Activated CD4-positive, alpha-beta memory T cell treated with anti-CD3 and anti-CD28 coated beads for 36 hours (primary cell): ENCODE measurements at regions not wholly inside any gene's neighbourhood (a gene's known extent, or its start where the extent isn't known, plus 50 kb on each side); places are given as distances from the start of the nearest gene placed in this dataset.
"Not testable (repeated sequence)": the region's sequence is repeated elsewhere in the genome, so short reads cannot be mapped to it uniquely, and the experiment has no call there.

Experiments used
- CTCF ChIA-PET: fragments of 350-600 bp; sonication (Branson Sonifier 250); formaldehyde crosslinking; loops from one replicate; lab custom pipeline; 2021; ENCODE audit warnings: antibody characterized with exemption, inconsistent platforms; lab: Charles Lee
- POLR2A ChIA-PET: fragments of 350-600 bp; sonication (Branson Sonifier 250); formaldehyde crosslinking; loops from one replicate; lab custom pipeline; 2021; ENCODE audit warnings: antibody characterized with exemption; lab: Charles Lee
- DNase-seq: peaks from one replicate; pipeline ENCODE4 v3.0.0-alpha.2; 2020
- H3K27ac Mint-ChIP-seq: one replicate; pipeline ENCODE4 v1.8.0; 2021; ENCODE audit warnings: mixed read lengths
- H3K27me3 Mint-ChIP-seq: one replicate; pipeline ENCODE4 v1.8.0; 2021; ENCODE audit warnings: mixed read lengths
- H3K36me3 Mint-ChIP-seq: one replicate; pipeline ENCODE4 v1.8.0; 2021; ENCODE audit warnings: mixed read lengths
- H3K4me1 Mint-ChIP-seq: one replicate; pipeline ENCODE4 v1.8.0; 2021; ENCODE audit warnings: low read depth, mixed read lengths
- H3K4me3 Mint-ChIP-seq: one replicate; pipeline ENCODE4 v1.8.0; 2021; ENCODE audit warnings: mild to moderate bottlenecking, mixed read lengths
- H3K9me3 Mint-ChIP-seq: one replicate; pipeline ENCODE4 v1.8.0; 2021; ENCODE audit warnings: mixed read lengths
- intact Hi-C: fragments of 100-400 bp; cut with micrococcal nuclease; formaldehyde crosslinking; loops from one replicate; pipeline ENCODE4 v1.15.1; 2023

DNA sequence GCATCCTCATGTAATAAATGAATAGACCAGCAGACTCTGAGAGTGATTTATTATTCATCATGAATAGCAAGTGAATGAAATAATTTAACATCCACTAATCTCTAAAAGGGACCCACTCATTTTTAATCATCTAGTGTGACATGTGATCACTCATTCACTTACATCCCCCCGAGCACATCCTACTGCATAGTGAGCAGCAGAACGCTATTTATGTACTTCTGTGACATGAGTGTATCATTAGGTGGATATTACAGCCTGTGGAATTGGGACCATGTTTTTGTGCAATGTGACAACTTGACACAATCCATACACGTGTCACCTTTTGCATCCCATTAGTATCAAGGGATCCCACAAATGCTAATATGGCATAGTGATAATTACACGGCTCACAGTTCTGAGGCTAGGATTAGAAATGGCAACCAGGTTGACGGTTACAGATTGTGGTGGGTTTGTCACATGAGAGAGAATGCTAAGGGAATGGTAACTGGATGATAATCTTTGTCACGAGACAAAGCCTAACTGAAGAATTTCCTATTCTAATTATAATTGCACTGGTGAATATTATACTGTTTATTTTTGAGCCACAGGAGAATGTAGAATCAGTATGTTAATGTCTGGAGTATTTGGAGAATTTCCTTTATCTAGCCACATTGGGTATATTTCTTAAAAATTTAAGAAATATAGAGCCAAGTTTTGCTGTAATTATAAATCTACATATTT, 595.2 kb upstream of the TBL1XR1 start:
- H3K27ac Mint-ChIP-seq = no peak overlapping the region
- no peak overlapping the region for H3K4me3 Mint-ChIP-seq
- ChIA-PET CTCF (no interaction called here), POLR2A (no interaction called here)
- intact Hi-C loops = no loop called here
- no peaks in the 10 kb centered on the region for H3K9me3 Mint-ChIP-seq
- no peaks in the 10 kb centered on the region for H3K36me3 Mint-ChIP-seq
- H3K4me1 Mint-ChIP-seq = peaks cover 17% of the 10 kb centered on the region
- no peaks in the 10 kb centered on the region for H3K27me3 Mint-ChIP-seq
- DNase-seq = no peak

DNA sequence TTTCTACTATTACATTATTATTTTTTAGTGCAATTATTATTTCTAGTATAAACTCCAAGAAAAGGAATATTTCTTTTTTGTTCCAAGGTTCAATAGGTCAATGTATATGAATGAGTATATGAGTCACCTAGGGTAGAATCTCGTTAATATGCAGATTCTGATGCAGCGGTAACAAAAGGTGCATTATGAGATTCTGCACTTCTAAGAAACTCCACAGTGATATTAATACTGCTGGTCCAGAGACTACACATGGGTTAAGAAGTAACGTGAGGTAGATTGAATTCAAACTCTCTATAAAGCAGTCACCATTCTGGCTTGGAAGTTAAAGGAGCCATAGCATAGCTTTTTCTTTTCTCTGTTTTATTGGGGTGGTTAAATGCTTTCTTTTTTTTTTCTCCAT, 596.2 kb upstream of the TBL1XR1 start:
- intact Hi-C loops = no loop called here
- Mint-ChIP-seq H3K27me3 (no peaks in the 10 kb centered on the region), H3K4me3 (no peak overlapping the region), H3K27ac (no peak overlapping the region), H3K9me3 (no peaks in the 10 kb centered on the region), H3K36me3 (no peaks in the 10 kb centered on the region), H3K4me1 (peaks cover 10% of the 10 kb centered on the region)
- no peak for DNase-seq
- ChIA-PET POLR2A (no interaction called here), CTCF (no interaction called here)

DNA sequence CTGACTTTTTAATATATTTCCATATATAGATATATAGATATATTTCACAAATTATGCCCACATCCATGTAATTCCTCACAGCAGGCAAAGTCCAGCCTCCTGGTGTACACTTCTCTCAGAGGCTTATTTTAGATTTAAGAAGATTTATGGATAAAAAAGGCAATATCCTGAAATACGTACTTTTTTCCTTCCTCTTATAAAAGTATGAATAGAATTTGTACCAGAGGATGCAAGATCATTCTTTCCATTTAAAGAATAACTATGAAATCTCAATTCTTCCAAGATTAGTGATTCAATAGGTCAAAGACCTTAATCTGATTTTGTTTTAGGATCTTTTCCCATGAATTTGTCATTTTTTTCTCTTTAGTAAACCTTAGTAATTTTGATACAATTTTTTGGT, 597.9 kb upstream of the TBL1XR1 start:
- POLR2A ChIA-PET = no interaction called here
- intact Hi-C loops = no loop called here
- no peaks in the 10 kb centered on the region for H3K9me3 Mint-ChIP-seq

DNA sequence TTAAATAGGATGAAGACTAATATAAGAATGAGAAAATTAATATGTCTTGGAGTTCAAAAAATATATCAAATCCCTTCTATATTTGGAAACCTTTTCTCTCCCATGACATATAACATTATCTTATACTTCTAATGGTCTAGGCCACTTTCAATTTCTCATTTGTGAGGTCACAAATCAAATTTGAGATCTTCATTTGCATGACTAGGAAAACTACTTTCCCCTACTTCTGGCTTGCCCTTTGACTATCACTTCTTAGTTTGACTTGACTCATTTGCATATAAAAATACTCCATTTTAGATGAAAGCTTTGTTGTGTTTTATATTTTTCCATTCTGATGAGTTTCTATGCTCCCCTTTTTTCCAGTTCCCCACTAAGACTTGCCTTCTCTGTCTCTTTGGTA, 598.6 kb upstream of the TBL1XR1 start:
- no peak overlapping the region for H3K4me3 Mint-ChIP-seq
- no peaks in the 10 kb centered on the region for H3K9me3 Mint-ChIP-seq
- no peaks in the 10 kb centered on the region for H3K36me3 Mint-ChIP-seq
- ChIA-PET CTCF (no interaction called here), POLR2A (no interaction called here)
- no peak for DNase-seq
- H3K27me3 Mint-ChIP-seq = no peaks in the 10 kb centered on the region
- no peak overlapping the region for H3K27ac Mint-ChIP-seq
- intact Hi-C loops = loop anchor here (1.0 kb wide), 1 partner anchor 9 kb away; no protein-coding TSS in a partner anchor
- peaks cover 15% of the 10 kb centered on the region for H3K4me1 Mint-ChIP-seq

More for the DNA sequence above, 597.9 kb upstream of the TBL1XR1 start:
- no peak for DNase-seq
- H3K36me3 Mint-ChIP-seq = no peaks in the 10 kb centered on the region
- no peak overlapping the region for H3K4me3 Mint-ChIP-seq
- no peak overlapping the region for H3K27ac Mint-ChIP-seq
- H3K4me1 Mint-ChIP-seq = peaks cover 14% of the 10 kb centered on the region
- CTCF ChIA-PET = no interaction called here
- H3K27me3 Mint-ChIP-seq = no peaks in the 10 kb centered on the region

DNA sequence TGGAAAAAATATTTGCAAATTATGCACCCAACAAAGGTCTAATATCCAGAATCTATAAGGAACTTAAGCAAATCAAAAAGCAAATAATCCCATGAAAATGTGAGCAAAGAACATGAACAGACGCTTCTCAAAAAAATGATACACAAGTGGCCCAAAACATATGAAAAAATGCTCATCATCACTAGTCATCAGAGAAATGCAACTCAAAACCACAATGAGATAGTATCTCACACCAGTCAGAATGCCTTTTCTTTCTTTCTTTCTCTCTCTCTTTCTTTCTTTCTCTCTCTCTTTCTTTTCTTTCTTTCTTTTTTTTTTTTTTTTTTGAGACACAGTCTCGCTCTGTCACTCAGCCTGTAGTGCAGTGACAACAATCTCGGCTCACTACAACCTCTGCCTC, 602.9 kb upstream of the TBL1XR1 start:
- H3K4me3 Mint-ChIP-seq, CTCF ChIA-PET, H3K27me3 Mint-ChIP-seq, DNase-seq, H3K36me3 Mint-ChIP-seq, POLR2A ChIA-PET, H3K9me3 Mint-ChIP-seq: not testable (repeated sequence)
- Mint-ChIP-seq H3K27ac (peak overlapping the region; percentile 11), H3K4me1 (peaks cover 15% of the 10 kb centered on the region)
- intact Hi-C loops = loop anchor here (1.0 kb wide), 1 partner anchor 13 kb away; no protein-coding TSS in a partner anchor

DNA sequence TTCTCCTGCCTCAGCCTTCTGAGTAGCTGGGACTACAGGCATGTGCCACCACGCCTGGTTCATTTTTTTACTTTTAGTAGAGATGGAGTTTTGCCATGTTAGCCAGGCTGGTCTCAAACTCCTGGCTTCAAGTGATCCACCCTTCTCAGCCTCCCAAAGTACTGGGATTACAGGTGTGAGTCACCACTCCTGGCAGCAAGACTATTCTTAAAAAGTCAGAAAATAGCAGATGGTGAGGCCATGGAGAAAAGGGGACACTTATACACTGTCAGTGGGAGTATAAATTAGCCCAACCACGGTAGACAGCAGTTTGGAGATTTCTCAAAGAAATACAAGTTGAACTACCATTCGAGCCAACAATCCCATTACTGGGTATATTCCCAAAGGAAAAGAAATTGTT, 603.3 kb upstream of the TBL1XR1 start:
- CTCF ChIA-PET = no interaction called here
- intact Hi-C loops = loop anchor here (1.0 kb wide), 1 partner anchor 13 kb away; no protein-coding TSS in a partner anchor
- Mint-ChIP-seq H3K36me3 (no peaks in the 10 kb centered on the region), H3K27ac (no peak overlapping the region), H3K27me3 (no peaks in the 10 kb centered on the region), H3K4me3 (no peak overlapping the region), H3K9me3 (no peaks in the 10 kb centered on the region), H3K4me1 (peaks cover 14% of the 10 kb centered on the region)
- POLR2A ChIA-PET = interaction anchor here (0.6 kb wide), 1 partner anchor 440 kb away, joined by 3 read pairs; no protein-coding TSS in a partner anchor
- DNase-seq = no peak

DNA sequence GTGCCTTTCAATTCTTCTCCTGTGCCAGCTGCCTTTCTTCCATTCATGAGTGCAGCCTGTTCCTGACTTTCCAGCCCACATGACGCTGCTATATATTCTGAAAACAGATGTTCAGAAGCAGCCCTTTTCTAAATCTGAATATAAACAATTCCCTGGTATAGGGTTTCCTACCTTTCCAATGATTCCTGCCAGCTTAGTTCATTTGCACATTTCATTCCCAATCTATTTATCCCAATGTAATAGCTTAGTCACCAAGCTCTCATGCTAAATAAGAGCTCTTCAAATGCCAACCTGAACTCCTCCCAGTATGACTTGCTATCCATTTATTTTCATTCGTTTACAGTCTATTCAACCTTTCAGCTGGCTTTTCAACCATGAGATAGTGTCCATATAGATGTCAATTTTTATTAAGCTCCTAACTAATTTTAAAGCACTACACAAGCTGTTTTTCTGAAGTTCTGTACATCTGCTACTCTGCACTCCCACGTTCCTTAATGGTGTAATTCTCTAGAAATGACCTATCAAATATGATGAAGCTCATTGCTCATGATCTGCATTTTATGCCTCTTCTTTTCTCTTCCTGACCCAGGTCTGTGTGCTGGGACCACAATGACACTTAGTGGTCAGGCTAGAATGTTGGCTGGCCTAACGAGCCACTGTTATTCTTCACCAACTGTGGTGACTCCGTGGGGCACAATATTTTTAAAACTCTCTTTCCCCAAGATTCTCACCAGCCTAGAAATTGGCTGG, 605.0 kb upstream of the TBL1XR1 start:
- Mint-ChIP-seq H3K4me3 (no peak overlapping the region), H3K27ac (no peak overlapping the region), H3K9me3 (no peaks in the 10 kb centered on the region), H3K36me3 (no peaks in the 10 kb centered on the region), H3K4me1 (peaks cover 5% of the 10 kb centered on the region), H3K27me3 (no peaks in the 10 kb centered on the region)
- CTCF ChIA-PET = no interaction called here
- POLR2A ChIA-PET = no interaction called here
- no peak for DNase-seq
- intact Hi-C loops = no loop called here

DNA sequence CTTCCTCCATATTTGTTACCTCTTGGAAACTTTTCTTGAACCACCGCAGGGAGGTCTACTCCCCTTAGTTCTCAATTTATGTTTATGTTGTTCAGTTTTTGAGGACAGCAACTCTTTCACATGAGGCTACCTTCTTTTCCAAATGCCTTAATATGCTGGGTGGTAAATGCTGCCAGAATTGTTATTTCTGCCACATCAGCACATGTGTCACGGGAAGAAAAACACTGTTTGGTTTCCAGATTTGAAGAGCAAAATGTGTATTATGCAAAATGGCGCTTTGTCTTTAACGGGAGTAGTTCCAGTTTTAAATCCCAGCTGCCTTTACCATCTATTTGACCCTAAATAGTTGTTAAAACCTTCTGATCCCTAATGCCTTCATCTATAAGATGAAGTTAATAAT, 606.2 kb upstream of the TBL1XR1 start:
- intact Hi-C loops = no loop called here
- ChIA-PET CTCF (no interaction called here), POLR2A (no interaction called here)
- Mint-ChIP-seq H3K27ac (no peak overlapping the region), H3K27me3 (no peaks in the 10 kb centered on the region), H3K36me3 (no peaks in the 10 kb centered on the region), H3K4me1 (peaks cover 5% of the 10 kb centered on the region), H3K9me3 (no peaks in the 10 kb centered on the region), H3K4me3 (no peak overlapping the region)
- DNase-seq = no peak

DNA sequence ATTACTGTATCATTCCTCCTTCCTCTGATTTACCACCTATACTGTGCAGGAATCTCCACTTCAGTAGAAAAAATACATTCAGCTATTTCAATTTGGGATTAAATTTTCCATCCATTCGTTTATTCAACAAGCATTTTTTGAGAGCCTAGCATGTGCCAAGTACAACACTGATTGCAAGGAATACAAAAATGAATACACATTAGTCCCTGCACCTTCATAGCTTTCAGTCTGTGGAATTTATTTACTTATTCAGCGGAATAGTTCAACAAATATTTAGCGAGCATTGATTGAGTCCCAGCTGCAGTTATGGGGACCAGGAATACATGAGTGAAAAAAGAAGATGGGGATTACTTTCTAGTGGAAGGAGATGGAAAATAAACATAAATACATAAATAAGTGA, 606.8 kb upstream of the TBL1XR1 start:
- ChIA-PET POLR2A (interaction anchor here (0.5 kb wide), 1 partner anchor 19 kb away, joined by 4 read pairs; no protein-coding TSS in a partner anchor), CTCF (no interaction called here)

DNA sequence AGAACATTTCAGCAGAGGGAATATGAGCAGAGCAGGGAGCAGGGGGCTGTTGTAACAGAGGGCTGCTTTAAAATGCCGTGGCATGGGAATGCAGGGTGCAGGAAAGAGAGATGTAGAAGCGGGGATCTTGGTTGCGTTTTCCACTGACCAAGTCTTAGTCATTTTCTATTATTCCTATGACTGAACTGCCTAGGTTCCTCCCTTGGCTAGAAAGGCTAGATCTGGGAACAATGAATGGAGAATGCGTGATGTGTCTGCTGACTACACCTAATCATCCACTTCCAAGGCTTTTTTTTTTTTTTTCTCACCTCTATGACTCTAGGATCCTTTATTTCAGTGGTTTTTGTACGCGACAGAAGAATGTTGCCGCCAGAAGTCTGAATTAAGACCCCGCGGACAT, 607.4 kb upstream of the TBL1XR1 start:
- no peaks in the 10 kb centered on the region for H3K36me3 Mint-ChIP-seq
- ChIA-PET POLR2A (no interaction called here), CTCF (no interaction called here)
- no peak for DNase-seq
- H3K4me1 Mint-ChIP-seq = peaks cover 5% of the 10 kb centered on the region
- no peaks in the 10 kb centered on the region for H3K27me3 Mint-ChIP-seq
- no peak overlapping the region for H3K4me3 Mint-ChIP-seq
- no peak overlapping the region for H3K27ac Mint-ChIP-seq
- intact Hi-C loops = no loop called here
- H3K9me3 Mint-ChIP-seq = no peaks in the 10 kb centered on the region

More for the DNA sequence above, 606.8 kb upstream of the TBL1XR1 start:
- no peak for DNase-seq
- Mint-ChIP-seq H3K27me3 (no peaks in the 10 kb centered on the region), H3K4me1 (peaks cover 5% of the 10 kb centered on the region), H3K4me3 (no peak overlapping the region), H3K36me3 (no peaks in the 10 kb centered on the region), H3K9me3 (no peaks in the 10 kb centered on the region), H3K27ac (no peak overlapping the region)
- intact Hi-C loops = no loop called here

DNA sequence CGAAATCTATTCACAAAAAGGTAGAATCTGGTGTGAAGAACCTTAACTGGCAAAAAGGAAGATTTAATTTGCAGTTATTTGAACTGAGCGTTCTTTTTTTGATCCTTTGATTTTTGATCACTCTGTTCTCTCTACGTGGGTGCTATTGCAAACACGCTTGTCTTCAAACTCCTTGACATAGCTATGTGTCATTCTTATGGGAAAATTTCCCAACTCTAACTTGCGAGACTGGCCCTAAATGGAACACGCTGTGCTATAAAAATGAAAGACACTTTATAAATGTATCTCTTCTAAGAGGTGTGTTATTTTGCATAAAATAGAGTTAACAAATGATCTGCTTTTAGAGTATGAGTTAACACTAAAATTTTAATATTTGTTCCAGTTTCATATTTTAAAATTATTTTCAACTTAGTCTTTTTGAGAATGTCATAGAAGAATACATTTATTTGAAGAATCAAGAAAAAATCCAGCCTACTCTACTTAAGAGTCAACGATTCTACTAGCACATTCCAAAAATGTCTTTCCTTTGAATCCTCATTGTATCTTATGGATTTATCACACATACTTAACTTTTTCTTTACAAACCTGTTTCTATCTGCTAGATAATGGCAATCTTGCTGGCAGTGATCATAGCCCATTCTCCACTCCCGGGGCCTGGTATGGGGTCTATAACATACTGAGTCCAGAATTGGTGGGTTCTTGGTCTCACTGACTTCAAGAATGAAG, 610.0 kb upstream of the TBL1XR1 start:
- Mint-ChIP-seq H3K4me1 (peaks cover 11% of the 10 kb centered on the region), H3K27me3 (no peaks in the 10 kb centered on the region), H3K36me3 (no peaks in the 10 kb centered on the region), H3K4me3 (no peak overlapping the region), H3K27ac (no peak overlapping the region), H3K9me3 (no peaks in the 10 kb centered on the region)
- CTCF ChIA-PET = no interaction called here
- intact Hi-C loops = no loop called here
- DNase-seq = no peak
- POLR2A ChIA-PET = no interaction called here

DNA sequence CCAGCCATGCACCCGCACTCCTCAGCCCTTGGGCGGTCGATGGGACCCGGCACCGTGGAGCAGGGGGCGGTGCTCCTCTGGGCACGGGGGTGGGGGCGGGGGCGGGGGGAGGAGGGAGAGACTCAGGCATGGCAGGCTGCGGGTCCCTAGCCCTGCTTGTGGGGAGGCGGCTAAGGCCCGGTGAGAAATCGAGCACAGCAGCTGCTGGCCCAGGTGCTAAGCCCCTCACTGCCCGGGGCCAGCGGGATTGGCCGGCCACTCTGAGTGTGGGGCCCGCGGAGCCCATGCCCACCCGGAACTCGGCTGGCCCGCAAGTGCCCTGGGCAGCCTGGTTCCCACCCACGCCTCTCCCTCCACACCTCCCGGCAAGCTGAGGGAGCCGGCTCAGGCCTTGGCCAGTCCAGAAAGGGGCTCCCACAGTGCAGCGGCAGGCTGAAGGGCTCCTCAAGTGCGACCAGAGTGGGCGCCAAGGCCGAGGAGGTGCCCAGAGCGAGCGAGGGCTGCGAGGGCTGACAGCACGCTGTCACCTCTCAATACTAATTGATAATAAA, 611.7 kb upstream of the TBL1XR1 start:
- H3K4me3 Mint-ChIP-seq, DNase-seq, H3K27me3 Mint-ChIP-seq, POLR2A ChIA-PET, H3K36me3 Mint-ChIP-seq, H3K27ac Mint-ChIP-seq, intact Hi-C loops, H3K9me3 Mint-ChIP-seq: not testable (repeated sequence)
- peaks cover 11% of the 10 kb centered on the region for H3K4me1 Mint-ChIP-seq
- CTCF ChIA-PET = interaction anchor here (0.6 kb wide), 1 partner anchor 29 kb away, joined by 3 read pairs; no protein-coding TSS in a partner anchor
